Uterus (tissue), 2 donors: ENCODE measurements at regions not wholly inside any gene's neighbourhood (a gene's known extent, or its start where the extent isn't known, plus 50 kb on each side); places are given as distances from the start of the nearest gene placed in this dataset.
"Not testable (repeated sequence)": the region's sequence is repeated elsewhere in the genome, so short reads cannot be mapped to it uniquely, and the experiment has no call there.

Source experiments
- CTCF ChIP-seq, 4 experiments: fragments of 200-600 bp in 2 of 4; fragments of 450-650 bp in 2 of 4; sonication (generic) in 2 of 4; IDR thresholded peaks; one replicate each; pipeline ENCODE4 v1.5.1; 2016 to 2019; ENCODE audit warnings: antibody characterized with exemption in 4 of 4, mild to moderate bottlenecking in 2 of 4, moderate library complexity in 1 of 4
- POLR2A ChIP-seq, 2 donors: fragments of 450-650 bp; IDR thresholded peaks; one replicate each; pipeline ENCODE4 v1.6.1; 2016; ENCODE audit warnings: antibody characterized with exemption in 2 of 2, mild to moderate bottlenecking in 1 of 2, moderate library complexity in 1 of 2

- TF ChIP-seq POLR2A, CTCF (IDR thresholded peaks at IDR 0.05): not testable (repeated sequence)
Observed at GRCh38 chr12:48409938-48410337, 59.2 kb upstream of the ZNF641 start.
